ENCODE measurements at regions not wholly inside any gene's neighbourhood (a gene's known extent, or its start where the extent isn't known, plus 50 kb on each side); places are given as distances from the start of the nearest gene placed in this dataset.
"Not testable (repeated sequence)": the region's sequence is repeated elsewhere in the genome, so short reads cannot be mapped to it uniquely, and the experiment has no call there.

DNA sequence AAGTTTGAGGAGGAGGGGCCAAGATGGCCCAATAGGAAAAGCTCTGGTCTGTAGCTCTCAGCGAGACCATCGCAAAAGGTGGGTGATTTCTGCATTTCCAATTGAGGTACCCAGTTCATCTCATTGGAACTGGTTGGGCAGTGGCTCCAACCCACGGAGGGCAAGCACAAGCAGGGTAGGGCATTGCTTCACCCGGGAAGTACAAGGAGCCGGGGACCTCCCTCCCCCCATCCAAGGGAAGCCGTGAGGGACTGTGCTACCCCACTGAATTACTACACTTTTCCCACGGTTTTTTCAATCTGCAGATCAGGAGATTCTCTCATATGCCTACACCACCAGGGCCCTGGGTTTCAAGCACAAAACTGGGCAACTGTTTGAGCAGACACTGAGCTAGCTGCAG lies 58.0 kb upstream of the EFCAB3 start:
- Mint-ChIP-seq H3K27me3 (peaks cover 4% of the 10 kb centered on the region), H3K4me1 (no peaks in the 10 kb centered on the region), H3K9me3 (no peaks in the 10 kb centered on the region), H3K36me3 (ENCODE audit: low read depth) (no peaks in the 10 kb centered on the region), H3K27ac (no peak overlapping the region), H3K4me3 (no peak overlapping the region)
- intact Hi-C loops (cut with micrococcal nuclease) = no loop called here
- DNase-seq = no peak

DNA sequence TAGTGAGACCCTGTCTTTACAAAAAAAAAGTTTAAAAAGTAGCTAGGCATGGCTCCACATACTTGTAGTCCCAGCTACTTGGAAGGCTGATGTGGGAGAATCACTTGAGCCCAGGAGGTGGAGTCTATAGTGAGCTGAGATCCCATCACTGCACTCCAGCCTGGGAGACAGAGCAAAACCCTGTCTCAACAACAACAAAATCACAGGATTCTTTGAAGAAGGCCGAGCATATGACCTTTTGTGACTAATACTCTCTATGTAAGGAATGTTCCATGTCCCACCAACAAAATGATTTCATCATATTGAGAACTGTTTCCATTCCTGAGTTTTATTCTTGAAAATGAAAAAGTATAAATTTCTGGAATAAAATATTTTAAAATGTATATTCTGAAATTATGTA lies 58.9 kb upstream of the EFCAB3 start:
- no peak for DNase-seq
- intact Hi-C loops (cut with micrococcal nuclease) = no loop called here

DNA sequence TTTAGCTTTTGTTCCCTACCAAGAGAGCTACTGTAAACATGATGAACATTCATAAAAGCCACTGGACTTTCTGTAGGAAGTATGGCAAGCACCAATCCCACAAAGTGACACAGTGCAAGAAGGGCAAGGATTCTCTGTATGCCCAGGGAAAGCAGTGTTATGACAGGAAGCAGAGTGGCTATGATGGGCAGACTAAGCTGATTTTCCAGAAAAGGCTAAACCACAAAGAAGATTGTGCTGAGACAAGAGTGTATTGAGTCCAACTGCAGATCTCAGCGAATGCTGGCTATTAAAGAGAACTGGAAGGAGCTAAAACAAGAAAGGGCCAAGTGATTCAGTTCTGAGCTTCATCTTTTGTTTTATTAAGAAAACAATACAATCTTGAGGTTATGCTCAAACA lies 60.5 kb upstream of the EFCAB3 start:
- no peaks in the 10 kb centered on the region for H3K4me1 Mint-ChIP-seq
- H3K27ac Mint-ChIP-seq = no peak overlapping the region
- peaks cover 6% of the 10 kb centered on the region for H3K27me3 Mint-ChIP-seq
- H3K9me3 Mint-ChIP-seq = no peaks in the 10 kb centered on the region
- intact Hi-C loops (cut with micrococcal nuclease) = no loop called here
- no peak for DNase-seq
- H3K4me3 Mint-ChIP-seq = no peak overlapping the region
- no peaks in the 10 kb centered on the region for H3K36me3 Mint-ChIP-seq (ENCODE audit: low read depth)

More for the DNA sequence above, 58.9 kb upstream of the EFCAB3 start:
- Mint-ChIP-seq H3K4me3 (no peak overlapping the region), H3K4me1 (no peaks in the 10 kb centered on the region), H3K36me3 (ENCODE audit: low read depth) (no peaks in the 10 kb centered on the region), H3K27ac (no peak overlapping the region), H3K27me3 (peaks cover 6% of the 10 kb centered on the region), H3K9me3 (no peaks in the 10 kb centered on the region)

DNA sequence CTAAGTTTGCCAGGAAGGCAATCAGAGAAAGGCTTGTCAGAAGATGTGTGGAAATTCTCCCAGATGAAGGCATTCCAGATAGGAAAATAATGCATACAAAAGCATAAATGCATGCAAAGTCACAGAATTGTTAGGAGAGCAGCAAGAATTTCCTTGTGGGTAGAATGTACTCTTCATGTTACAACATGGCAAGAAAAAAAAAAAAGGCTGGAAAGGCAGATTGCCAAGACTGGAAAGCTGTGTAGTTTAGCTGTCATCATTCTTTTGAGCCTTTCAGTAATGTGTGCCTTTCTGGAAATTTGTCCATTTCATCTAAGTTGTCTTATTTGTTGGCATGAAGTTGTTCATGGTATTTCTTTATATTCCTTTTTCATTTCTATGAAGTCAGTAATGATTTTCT lies 71.0 kb upstream of the EFCAB3 start:
- DNase-seq = no peak
- H3K9me3 Mint-ChIP-seq = no peaks in the 10 kb centered on the region
- H3K36me3 Mint-ChIP-seq (ENCODE audit: low read depth) = no peaks in the 10 kb centered on the region
- no peak overlapping the region for H3K27ac Mint-ChIP-seq
- H3K4me3 Mint-ChIP-seq = no peak overlapping the region
- intact Hi-C loops (cut with micrococcal nuclease) = no loop called here
- no peaks in the 10 kb centered on the region for H3K4me1 Mint-ChIP-seq
- peaks cover 10% of the 10 kb centered on the region for H3K27me3 Mint-ChIP-seq

DNA sequence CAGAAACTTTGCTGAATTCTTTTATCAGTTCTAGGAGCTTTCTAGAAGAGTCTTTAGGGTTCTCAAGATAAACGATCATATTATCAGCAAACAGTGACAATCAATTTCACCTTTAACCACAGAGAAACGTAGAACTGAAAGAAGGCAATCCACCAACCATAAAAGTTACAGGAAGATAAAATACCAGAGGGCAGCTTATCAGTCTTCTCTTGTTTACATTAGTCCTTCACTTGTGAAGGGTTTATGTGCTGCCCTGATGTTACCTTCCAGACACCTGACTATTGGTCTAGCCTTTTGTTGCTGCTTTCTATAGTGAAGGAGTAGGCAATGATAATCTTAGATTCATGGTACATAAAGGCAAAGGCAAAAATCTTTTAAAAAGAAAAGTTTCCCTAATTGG lies 73.2 kb upstream of the EFCAB3 start:
- Mint-ChIP-seq H3K9me3 (no peaks in the 10 kb centered on the region), H3K4me3 (no peak overlapping the region), H3K4me1 (no peaks in the 10 kb centered on the region), H3K27ac (no peak overlapping the region), H3K27me3 (peaks cover 10% of the 10 kb centered on the region), H3K36me3 (ENCODE audit: low read depth) (no peaks in the 10 kb centered on the region)
- no peak for DNase-seq
- intact Hi-C loops (cut with micrococcal nuclease) = no loop called here

DNA sequence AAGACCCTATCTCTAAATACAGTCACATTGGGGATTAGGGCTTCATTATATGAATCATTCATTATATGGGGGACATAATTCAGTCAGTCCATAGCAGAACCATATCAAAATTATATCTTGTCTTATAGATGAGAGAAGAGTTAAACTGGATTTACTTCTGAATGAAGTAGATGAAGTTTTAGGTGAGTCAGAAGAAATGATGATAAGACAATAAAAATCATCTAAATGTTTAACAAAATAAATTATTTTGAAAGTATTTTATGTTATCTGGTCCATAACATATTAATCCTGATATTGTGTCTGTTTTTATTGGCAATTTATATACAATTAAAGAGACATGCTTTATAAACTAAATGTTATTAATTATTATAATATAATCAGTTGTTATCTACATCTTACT lies 76.9 kb upstream of the EFCAB3 start:
- Mint-ChIP-seq H3K27me3 (peaks cover 8% of the 10 kb centered on the region), H3K4me3 (no peak overlapping the region), H3K4me1 (no peaks in the 10 kb centered on the region), H3K36me3 (ENCODE audit: low read depth) (no peaks in the 10 kb centered on the region), H3K9me3 (no peaks in the 10 kb centered on the region), H3K27ac (no peak overlapping the region)
- intact Hi-C loops (cut with micrococcal nuclease) = no loop called here
- DNase-seq = no peak

DNA sequence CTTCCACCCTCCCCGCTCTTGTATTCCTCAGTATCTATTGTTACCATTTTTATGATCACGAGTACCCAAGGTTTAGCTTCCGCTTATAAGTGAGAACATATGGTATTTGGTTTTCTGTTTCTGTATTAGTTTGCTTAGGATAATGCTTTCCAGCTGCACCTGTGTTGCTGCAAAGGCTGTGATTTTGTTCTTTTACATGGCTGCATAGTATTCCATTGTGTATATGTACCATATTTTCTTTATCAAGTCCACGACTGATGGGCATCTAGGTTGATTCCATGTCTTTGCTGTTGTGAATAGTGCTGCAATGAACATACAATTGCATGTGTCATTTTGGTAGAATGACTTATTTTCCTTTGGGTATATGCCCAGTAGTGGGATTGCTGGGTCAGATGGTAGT lies 79.7 kb upstream of the EFCAB3 start:
- no peak for DNase-seq

DNA sequence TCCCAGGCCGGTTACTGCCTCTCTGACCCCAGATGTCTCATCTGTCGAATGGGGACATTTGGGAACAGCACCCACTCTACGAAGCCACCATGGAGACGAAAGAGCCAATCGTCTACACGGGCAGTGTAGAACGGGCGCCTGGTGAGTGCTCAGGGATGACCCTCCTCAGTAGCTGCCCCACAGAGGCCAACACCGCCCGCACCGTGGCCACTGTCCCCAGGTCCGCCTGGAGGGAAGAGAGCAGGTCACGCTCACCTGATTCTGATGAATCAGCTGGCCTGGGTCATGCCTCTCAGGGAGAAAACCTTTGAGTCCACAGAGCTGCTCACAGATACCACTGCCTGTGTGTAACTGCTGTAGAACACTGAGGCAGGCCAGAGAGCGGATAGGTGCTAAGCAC lies 105.1 kb upstream of the EFCAB3 start:
- H3K9me3 Mint-ChIP-seq; H3K27me3 Mint-ChIP-seq; intact Hi-C loops (cut with micrococcal nuclease); H3K4me3 Mint-ChIP-seq; H3K4me1 Mint-ChIP-seq; H3K27ac Mint-ChIP-seq; H3K36me3 Mint-ChIP-seq (ENCODE audit: low read depth); DNase-seq: not testable (repeated sequence)

More for the DNA sequence above, 79.7 kb upstream of the EFCAB3 start:
- Mint-ChIP-seq H3K9me3 (no peaks in the 10 kb centered on the region), H3K36me3 (ENCODE audit: low read depth) (no peaks in the 10 kb centered on the region), H3K27ac (no peak overlapping the region), H3K4me1 (no peaks in the 10 kb centered on the region), H3K27me3 (peaks cover 2% of the 10 kb centered on the region), H3K4me3 (no peak overlapping the region)
- intact Hi-C loops (cut with micrococcal nuclease) = no loop called here

DNA sequence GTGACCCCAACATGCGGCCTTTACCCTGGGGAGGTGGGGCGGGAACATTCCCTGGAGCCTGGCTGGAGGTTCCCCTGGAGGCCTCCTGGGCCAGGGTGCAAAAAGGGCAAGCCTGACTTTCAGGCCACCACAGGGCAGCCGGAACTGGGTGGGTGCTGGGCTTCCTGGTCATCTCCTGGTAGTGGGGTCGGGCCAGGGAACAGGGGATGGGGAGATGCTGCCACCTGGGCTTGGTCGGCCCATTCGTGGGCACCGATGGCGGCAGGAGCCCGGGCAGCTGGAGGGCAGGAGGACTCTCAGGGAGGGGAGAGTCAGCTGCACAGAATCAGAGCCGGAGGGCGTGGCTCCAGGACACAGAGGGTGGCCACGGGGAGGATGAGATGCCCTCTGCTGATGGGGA lies 112.0 kb upstream of the EFCAB3 start:
- H3K4me3 Mint-ChIP-seq; H3K27me3 Mint-ChIP-seq; H3K36me3 Mint-ChIP-seq (ENCODE audit: low read depth); H3K9me3 Mint-ChIP-seq; intact Hi-C loops (cut with micrococcal nuclease); H3K4me1 Mint-ChIP-seq; H3K27ac Mint-ChIP-seq; DNase-seq: not testable (repeated sequence)

DNA sequence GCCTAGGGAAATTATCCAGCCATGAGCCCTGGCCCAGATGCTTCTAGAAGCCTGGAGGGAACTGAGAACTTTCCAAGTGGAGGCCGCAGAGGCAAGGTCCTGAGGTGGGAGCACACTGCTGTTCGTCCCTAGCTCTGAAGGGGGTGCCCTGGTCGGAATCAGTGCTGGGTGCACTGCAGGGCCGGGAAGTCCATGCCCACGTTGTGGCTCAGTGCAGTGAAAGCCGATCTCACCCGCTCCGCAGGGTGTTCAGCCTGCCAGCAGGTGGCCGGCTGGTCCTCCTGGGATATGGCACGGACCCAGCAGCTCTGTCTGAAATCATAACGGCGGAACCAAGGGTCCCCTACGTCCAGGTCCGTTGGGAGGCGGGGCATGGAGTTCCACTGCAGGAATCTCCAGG lies 115.4 kb upstream of the EFCAB3 start:
- H3K27ac Mint-ChIP-seq; H3K4me3 Mint-ChIP-seq; H3K36me3 Mint-ChIP-seq (ENCODE audit: low read depth); DNase-seq; H3K4me1 Mint-ChIP-seq; H3K27me3 Mint-ChIP-seq; intact Hi-C loops (cut with micrococcal nuclease); H3K9me3 Mint-ChIP-seq: not testable (repeated sequence)

DNA sequence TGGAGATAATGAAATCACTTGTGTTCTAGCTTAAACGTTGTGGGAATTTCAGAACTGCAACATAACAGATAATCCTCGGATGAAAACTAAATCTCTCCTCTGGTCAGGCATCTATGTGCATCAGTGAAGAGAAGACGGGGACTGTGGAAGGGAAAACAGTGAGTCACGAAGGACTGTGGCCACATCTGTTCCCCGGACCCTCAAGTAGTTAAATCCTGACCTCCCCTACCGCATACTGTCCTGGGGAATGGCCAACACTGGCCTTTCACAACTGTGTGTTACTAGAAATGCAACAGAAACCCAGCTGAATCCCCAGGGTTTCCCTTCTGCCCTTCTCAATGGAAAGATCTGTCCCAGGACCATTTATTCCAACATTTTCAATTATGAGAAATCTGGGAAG lies 124.6 kb upstream of the EFCAB3 start:
- H3K9me3 Mint-ChIP-seq; H3K4me1 Mint-ChIP-seq; H3K27ac Mint-ChIP-seq; H3K36me3 Mint-ChIP-seq (ENCODE audit: low read depth); H3K27me3 Mint-ChIP-seq; intact Hi-C loops (cut with micrococcal nuclease); H3K4me3 Mint-ChIP-seq: not testable (repeated sequence)
- DNase-seq = peak; percentile 10

DNA sequence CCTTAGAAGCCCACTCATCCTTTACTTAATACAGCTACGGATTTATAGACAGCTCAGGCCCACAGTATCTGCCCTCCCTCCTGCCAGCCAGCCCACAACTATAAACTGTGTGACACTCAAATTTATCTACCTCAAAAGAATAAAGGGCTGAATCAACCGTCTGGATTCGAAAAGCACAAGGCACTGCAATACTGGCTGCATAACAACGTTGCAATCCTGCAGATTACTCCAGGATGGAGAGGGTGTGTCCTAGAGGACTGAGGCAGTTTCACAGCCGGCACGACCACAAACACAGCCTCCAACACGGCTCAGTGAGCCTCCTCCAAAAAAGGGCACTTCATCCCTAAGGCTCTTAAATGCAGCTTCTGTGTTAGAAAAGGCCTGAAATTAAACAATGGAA lies 138.3 kb upstream of the EFCAB3 start:
- H3K9me3 Mint-ChIP-seq; H3K27ac Mint-ChIP-seq; H3K27me3 Mint-ChIP-seq; H3K4me3 Mint-ChIP-seq; H3K36me3 Mint-ChIP-seq (ENCODE audit: low read depth); DNase-seq; H3K4me1 Mint-ChIP-seq; intact Hi-C loops (cut with micrococcal nuclease): not testable (repeated sequence)

DNA sequence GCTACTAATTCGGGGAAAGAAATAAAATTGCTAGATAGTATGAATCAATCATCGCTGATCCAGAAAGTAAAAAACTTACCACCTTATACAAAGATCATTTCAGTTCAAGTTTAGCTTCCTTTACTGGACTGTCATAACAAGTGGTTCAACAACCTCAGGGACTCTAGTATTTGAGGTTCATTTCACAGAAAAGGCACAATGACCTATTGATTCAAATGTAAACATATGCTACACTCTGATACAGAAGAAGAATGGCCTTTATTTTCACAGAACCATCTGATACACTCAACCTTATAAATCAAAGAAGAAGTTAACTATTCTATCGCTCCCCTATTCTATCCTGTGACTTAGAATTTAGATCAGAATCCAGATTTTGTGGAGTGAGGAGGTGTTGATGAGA lies 140.8 kb upstream of the EFCAB3 start:
- intact Hi-C loops (cut with micrococcal nuclease); H3K36me3 Mint-ChIP-seq (ENCODE audit: low read depth); H3K4me3 Mint-ChIP-seq; H3K27me3 Mint-ChIP-seq; DNase-seq; H3K9me3 Mint-ChIP-seq; H3K27ac Mint-ChIP-seq; H3K4me1 Mint-ChIP-seq: not testable (repeated sequence)

DNA sequence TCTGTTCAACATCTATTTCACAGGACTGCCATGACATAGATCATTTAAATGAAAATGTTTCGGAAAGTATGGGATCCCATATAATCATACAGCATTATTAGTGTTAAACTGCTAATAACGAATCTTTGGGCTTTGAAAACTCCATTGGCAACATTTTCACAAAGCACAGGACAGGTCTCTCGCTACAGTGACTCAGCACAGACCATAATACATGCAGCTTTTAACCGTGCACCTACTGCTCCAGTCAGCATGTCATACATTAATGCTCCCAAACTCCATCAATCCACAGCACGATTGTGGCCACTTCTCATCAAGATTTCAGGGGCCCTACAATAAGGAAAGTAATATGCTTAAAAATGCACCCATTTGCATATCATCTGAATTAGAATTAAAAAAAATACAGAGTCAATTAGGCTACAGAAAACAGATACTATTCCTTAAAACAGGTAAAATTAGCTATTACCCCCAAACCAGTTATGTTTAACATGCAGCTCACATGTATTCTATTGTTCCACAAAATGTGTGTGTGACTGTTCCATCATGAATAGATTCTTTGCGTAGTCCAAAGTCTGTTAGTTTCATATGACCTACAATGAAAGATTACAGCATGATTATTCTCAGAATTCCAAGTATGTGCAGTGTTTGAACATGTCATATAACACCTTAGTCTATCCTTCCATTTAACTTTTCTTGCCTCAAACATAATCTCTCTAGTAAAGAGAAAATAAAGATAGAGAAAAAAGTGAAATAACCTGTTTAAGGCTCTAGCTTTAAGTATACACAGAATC lies 141.6 kb upstream of the EFCAB3 start:
- DNase-seq; H3K36me3 Mint-ChIP-seq (ENCODE audit: low read depth); intact Hi-C loops (cut with micrococcal nuclease); H3K27me3 Mint-ChIP-seq; H3K9me3 Mint-ChIP-seq; H3K4me3 Mint-ChIP-seq; H3K4me1 Mint-ChIP-seq; H3K27ac Mint-ChIP-seq: not testable (repeated sequence)

DNA sequence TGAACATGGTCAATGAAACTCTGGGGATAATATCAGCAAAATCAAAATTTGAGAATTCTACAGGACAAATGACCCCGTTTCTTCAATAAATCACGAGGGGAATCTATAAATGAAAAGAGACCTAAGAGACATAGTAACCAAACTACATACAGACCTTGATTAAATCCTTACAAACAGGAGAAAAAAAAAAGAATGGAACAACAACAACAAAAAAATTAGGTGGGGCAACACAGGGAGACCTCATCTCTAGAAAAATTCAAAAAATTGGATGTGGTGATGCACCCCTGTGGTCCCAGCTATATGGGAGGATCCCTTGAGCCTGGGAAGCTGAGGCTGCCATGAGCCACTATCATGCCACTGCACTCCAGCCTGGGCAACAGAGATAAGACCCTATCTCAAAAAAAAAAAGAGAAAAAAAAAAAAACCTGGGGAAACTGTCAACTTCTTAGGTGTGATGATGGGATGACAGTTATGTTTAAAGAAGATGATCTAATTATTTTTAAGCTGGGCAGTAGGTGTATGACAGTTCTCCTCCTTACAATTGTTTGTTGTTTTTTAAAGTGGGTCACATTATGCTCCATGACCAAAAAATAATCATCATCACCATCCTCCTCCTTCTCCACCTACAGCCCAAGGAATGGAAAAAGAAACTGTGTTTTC lies 146.4 kb upstream of the EFCAB3 start:
- H3K27me3 Mint-ChIP-seq; DNase-seq; H3K36me3 Mint-ChIP-seq (ENCODE audit: low read depth); H3K9me3 Mint-ChIP-seq; H3K4me3 Mint-ChIP-seq; H3K4me1 Mint-ChIP-seq; intact Hi-C loops (cut with micrococcal nuclease); H3K27ac Mint-ChIP-seq: not testable (repeated sequence)

All from activated CD4-positive, alpha-beta T cell treated with anti-CD3 and anti-CD28 coated beads, Interleukin-2, amount 10 ng/mL, durations not matched to agents 24 days and 14 days (primary cell).